Sigmoid colon (tissue), 6 donors: ENCODE measurements at regions not wholly inside any gene's neighbourhood (a gene's known extent, or its start where the extent isn't known, plus 50 kb on each side); places are given as distances from the start of the nearest gene placed in this dataset.

Experiments used
- DNase-seq: peaks from one replicate; pipeline ENCODE4 v3.0.0-alpha.2; 2019
- H3K27ac ChIP-seq, 4 donors: fragments of 200-600 bp; sonication (generic); one replicate each; pipeline ENCODE4 v1.5.1; 2016 to 2019; ENCODE audit warnings: mild to moderate bottlenecking in 1 of 4
- H3K27me3 ChIP-seq, 3 donors: fragments of 200-600 bp; sonication (generic); one replicate each; pipeline ENCODE4 v1.5.1; 2019; ENCODE audit warnings: mild to moderate bottlenecking in 1 of 3
- H3K36me3 ChIP-seq, 4 donors: fragments of 200-600 bp; sonication (generic); one replicate each; pipeline ENCODE4 v1.5.1; 2016 to 2019
- H3K4me1 ChIP-seq, 4 donors: fragments of 200-600 bp; sonication (generic); one replicate each; pipeline ENCODE4 v1.5.1; 2017 to 2019
- H3K4me3 ChIP-seq, 4 donors: fragments of 200-600 bp; sonication (generic); one replicate each; pipeline ENCODE4 v1.5.1; 2017 to 2019; ENCODE audit warnings: mild to moderate bottlenecking in 2 of 4, moderate library complexity in 1 of 4
- H3K9me3 ChIP-seq, 4 donors: fragments of 200-600 bp in 3 of 4; sonication (generic) in 3 of 4; one replicate each; pipeline versions ENCODE4 v1.5.1 to v1.6.1; 2013 to 2019
- EP300 ChIP-seq, 4 donors: sonication (generic); formaldehyde crosslinking; IDR thresholded peaks; one replicate each; pipeline ENCODE4 v1.6.1; 2017; ENCODE audit warnings: antibody characterized with exemption in 4 of 4
- POLR2A ChIP-seq, 2 donors: fragments of 450-650 bp; IDR thresholded peaks; one replicate each; pipeline ENCODE4 v1.6.1; 2016; ENCODE audit warnings: antibody characterized with exemption in 2 of 2, mild to moderate bottlenecking in 2 of 2, moderate library complexity in 2 of 2
- POLR2AphosphoS5 ChIP-seq, 4 donors: sonication (generic); formaldehyde crosslinking; IDR thresholded peaks; one replicate each; pipeline ENCODE4 v1.6.1; 2017; ENCODE audit warnings: antibody characterized with exemption in 4 of 4
- WGBS, 2 donors: extraction: QIAGEN DNeasy Blood & Tissue Kit; methylation state at CpG; one replicate each; pipeline ENCODE4 v1.1.7; 2013; 5-methylcytosine and 5-hydroxymethylcytosine counted together
- intact Hi-C: fragments of 100-400 bp; cut with DNase I; formaldehyde crosslinking; loops from one replicate; pipeline ENCODE4 v1.15.1; 2023
- TF ChIP-seq, protein P1 (sequence below), 4 experiments: fragments of 450-650 bp in 3 of 4; fragments of 200-600 bp in 1 of 4; IDR thresholded peaks; one replicate each; pipeline ENCODE4 v1.5.1; 2016 to 2019; ENCODE audit warnings: antibody characterized with exemption in 4 of 4, mild to moderate bottlenecking in 3 of 4, moderate library complexity in 2 of 4
- donor health status: healthy with polysubstance abuse.
- donor health status: healthy.

DNA sequence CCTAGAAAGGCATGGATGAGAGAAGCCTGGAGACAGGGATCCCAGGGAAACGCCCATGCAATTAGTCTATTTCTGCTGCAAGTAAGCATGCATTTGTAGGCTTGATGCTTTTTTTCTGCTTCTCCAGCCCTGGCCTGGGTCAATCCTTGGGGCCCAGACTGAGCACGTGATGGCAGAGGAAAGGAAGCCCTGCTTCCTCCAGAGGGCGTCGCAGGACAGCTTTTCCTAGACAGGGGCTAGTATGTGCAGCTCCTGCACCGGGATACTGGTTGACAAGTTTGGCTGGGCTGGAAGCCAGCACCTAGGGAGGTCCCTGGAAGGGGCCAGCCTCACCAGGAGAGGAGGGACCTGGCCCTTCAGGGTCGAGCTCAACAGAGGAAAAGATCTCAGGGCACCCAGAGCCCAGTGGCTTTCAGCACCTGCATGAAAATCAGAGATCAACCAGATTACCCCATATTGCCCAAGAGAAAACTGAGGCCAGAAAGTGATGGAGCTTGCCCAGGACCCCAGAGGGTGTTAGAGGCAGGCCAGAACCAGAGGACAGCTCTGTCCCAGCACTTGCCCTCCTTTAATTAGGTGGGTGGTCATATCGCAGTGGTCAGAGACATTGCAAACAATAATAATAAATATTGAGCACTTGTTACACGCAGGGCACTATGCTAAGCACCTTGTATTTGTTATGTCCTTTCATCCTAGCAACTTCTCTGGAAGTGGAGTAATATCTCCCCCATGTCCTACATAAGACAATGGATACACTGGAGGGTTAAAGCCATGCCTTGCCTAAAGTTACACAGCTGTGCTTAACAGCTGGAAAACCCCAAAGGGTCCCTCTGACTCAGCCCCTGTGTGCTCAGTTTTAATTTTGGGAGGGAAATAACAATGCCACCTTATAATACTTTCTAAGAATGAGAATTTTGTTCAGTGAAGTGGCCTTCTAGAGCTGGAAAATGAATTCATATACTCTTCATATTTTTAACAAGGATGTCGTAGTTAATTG is 67.1 kb downstream of the KLF4 start:
- TF ChIP-seq EP300 (IDR thresholded peaks at IDR 0.05) = no peak
- TF ChIP-seq, protein P1, sequence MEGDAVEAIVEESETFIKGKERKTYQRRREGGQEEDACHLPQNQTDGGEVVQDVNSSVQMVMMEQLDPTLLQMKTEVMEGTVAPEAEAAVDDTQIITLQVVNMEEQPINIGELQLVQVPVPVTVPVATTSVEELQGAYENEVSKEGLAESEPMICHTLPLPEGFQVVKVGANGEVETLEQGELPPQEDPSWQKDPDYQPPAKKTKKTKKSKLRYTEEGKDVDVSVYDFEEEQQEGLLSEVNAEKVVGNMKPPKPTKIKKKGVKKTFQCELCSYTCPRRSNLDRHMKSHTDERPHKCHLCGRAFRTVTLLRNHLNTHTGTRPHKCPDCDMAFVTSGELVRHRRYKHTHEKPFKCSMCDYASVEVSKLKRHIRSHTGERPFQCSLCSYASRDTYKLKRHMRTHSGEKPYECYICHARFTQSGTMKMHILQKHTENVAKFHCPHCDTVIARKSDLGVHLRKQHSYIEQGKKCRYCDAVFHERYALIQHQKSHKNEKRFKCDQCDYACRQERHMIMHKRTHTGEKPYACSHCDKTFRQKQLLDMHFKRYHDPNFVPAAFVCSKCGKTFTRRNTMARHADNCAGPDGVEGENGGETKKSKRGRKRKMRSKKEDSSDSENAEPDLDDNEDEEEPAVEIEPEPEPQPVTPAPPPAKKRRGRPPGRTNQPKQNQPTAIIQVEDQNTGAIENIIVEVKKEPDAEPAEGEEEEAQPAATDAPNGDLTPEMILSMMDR (IDR thresholded peaks at IDR 0.05) = peak in 3 of 4 experiments; percentile 29 to 38 (median 36)
- TF ChIP-seq POLR2A (IDR thresholded peaks at IDR 0.05) = no peak
- no peak for TF ChIP-seq POLR2AphosphoS5 (IDR thresholded peaks at IDR 0.05)
- H3K27me3 ChIP-seq = no peaks in the 10 kb centered on the region
- H3K9me3 ChIP-seq = no peaks in the 10 kb centered on the region
- peaks cover 0 to 28% (median 22%) of the 10 kb centered on the region in 4 donors for H3K4me1 ChIP-seq
- H3K36me3 ChIP-seq = no peaks in the 10 kb centered on the region
- 33 to 39% methylated on average over 9 of the region's 9 CpGs for WGBS, 2 donors
- no peak overlapping the region for H3K4me3 ChIP-seq
- DNase-seq = peak; percentile 75
- H3K27ac ChIP-seq = no peak overlapping the region
- intact Hi-C loops = no loop called here

DNA sequence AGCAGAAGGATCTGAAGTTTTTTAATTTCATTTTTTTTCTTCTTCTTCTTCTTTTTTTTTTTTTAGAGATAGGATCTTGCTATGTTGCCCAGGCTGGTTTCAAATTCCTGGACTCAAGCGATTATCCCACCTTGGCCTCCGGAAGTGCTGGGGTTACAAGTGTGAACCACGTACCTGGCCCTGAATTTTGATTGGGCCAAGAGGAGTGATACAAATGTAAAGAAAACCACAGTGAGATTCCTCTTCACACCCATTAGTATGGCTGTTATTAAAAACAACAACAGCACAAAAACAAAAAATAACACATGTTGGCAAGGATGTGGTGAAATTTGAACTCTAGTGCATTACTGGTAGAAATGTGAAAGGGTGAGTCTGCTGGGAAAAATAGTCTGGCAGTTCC is 79.1 kb downstream of the KLF4 start:
- H3K4me3 ChIP-seq = no peak overlapping the region
- TF ChIP-seq POLR2AphosphoS5 (IDR thresholded peaks at IDR 0.05) = no peak
- no peak for TF ChIP-seq POLR2A (IDR thresholded peaks at IDR 0.05)
- TF ChIP-seq, protein P1 (IDR thresholded peaks at IDR 0.05) = no peak
- no peak for TF ChIP-seq EP300 (IDR thresholded peaks at IDR 0.05)
- WGBS, 2 donors = 88 to 92% methylated on average over 3 of the region's 3 CpGs
- no peaks in the 10 kb centered on the region for H3K36me3 ChIP-seq
- H3K27me3 ChIP-seq = no peaks in the 10 kb centered on the region
- no peak for DNase-seq
- no peaks in the 10 kb centered on the region for H3K9me3 ChIP-seq
- no peak overlapping the region for H3K27ac ChIP-seq
- H3K4me1 ChIP-seq = no peaks in the 10 kb centered on the region
- intact Hi-C loops = no loop called here

GRCh38 chr9:107409581-107410389 is 79.8 kb downstream of the KLF4 start:
- H3K9me3 ChIP-seq = no peaks in the 10 kb centered on the region
- H3K27me3 ChIP-seq = no peaks in the 10 kb centered on the region
- intact Hi-C loops = no loop called here
- no peak overlapping the region for H3K27ac ChIP-seq
- H3K36me3 ChIP-seq = no peaks in the 10 kb centered on the region
- H3K4me3 ChIP-seq = no peak overlapping the region
- 85% methylated on average over 13 of the region's 13 CpGs for whole genome bisulfite sequencing, 2 donors
- DNase-seq = no peak
- no peaks in the 10 kb centered on the region for H3K4me1 ChIP-seq
- TF ChIP-seq, protein P1 (IDR thresholded peaks at IDR 0.05) = no peak
- no peak for TF ChIP-seq POLR2A (IDR thresholded peaks at IDR 0.05)
- TF ChIP-seq EP300 (IDR thresholded peaks at IDR 0.05) = no peak
- no peak for TF ChIP-seq POLR2AphosphoS5 (IDR thresholded peaks at IDR 0.05)

GRCh38 chr9:107407675-107408074 is 81.9 kb downstream of the KLF4 start:
- 56 to 64% methylated on average over 2 of the region's 2 CpGs for WGBS, 2 donors
- no peak for DNase-seq
- Histone ChIP-seq H3K27me3 (no peaks in the 10 kb centered on the region), H3K27ac (no peak overlapping the region), H3K4me3 (no peak overlapping the region), H3K4me1 (no peaks in the 10 kb centered on the region), H3K9me3 (no peaks in the 10 kb centered on the region), H3K36me3 (no peaks in the 10 kb centered on the region)
- intact Hi-C loops = no loop called here
- TF ChIP-seq, protein P1 (IDR thresholded peaks at IDR 0.05) = no peak
- TF ChIP-seq POLR2A (IDR thresholded peaks at IDR 0.05) (no peak), POLR2AphosphoS5 (IDR thresholded peaks at IDR 0.05) (no peak), EP300 (IDR thresholded peaks at IDR 0.05) (no peak)
